ENCODE measurements at regions not wholly inside any gene's neighbourhood (a gene's known extent, or its start where the extent isn't known, plus 50 kb on each side); places are given as distances from the start of the nearest gene placed in this dataset.

GRCh38 chr10:8778713-8779112, 724.2 kb downstream of the GATA3 start:
- no peak for TF ChIP-seq CTCF (IDR thresholded peaks at IDR 0.05)
- TF ChIP-seq POLR2A (IDR thresholded peaks at IDR 0.05), result no peak
- no peak for TF ChIP-seq POLR2AphosphoS5 (IDR thresholded peaks at IDR 0.05)
